ENCODE measurements at regions not wholly inside any gene's neighbourhood (a gene's known extent, or its start where the extent isn't known, plus 50 kb on each side); places are given as distances from the start of the nearest gene placed in this dataset.

- TF ChIP-seq SMAD1 (CRISPR knock-in tag; IDR thresholded peaks at IDR 0.05; ENCODE audit: borderline replicate concordance, low read depth) = no peak
- no peak for TF ChIP-seq POLR2A (IDR thresholded peaks at IDR 0.05; ENCODE audit: insufficient read depth in 1 of 2, low read depth in 2 of 2, low read length in 2 of 2)
- TF ChIP-seq SRY (CRISPR knock-in tag; IDR thresholded peaks at IDR 0.05) = no peak
- no peak for TF ChIP-seq HNRNPL (IDR thresholded peaks at IDR 0.05; ENCODE audit: low read depth, low read length)
- no peak for TF ChIP-seq TBP (CRISPR knock-in tag; IDR thresholded peaks at IDR 0.05)
- TF ChIP-seq HIC2 (CRISPR knock-in tag; IDR thresholded peaks at IDR 0.05; ENCODE audit: low read depth) = no peak
- no peak for TF ChIP-seq BRCA1 (CRISPR knock-in tag; IDR thresholded peaks at IDR 0.05)
- no peak for TF ChIP-seq ZNF383 (CRISPR knock-in tag; IDR thresholded peaks at IDR 0.05; ENCODE audit: borderline replicate concordance)
- TF ChIP-seq CAMTA2 (CRISPR knock-in tag; IDR thresholded peaks at IDR 0.05; ENCODE audit: borderline replicate concordance) = no peak
- no peak for TF ChIP-seq MTF1 (CRISPR knock-in tag; IDR thresholded peaks at IDR 0.05)
Observed at GRCh38 chr2:177028296-177028695, 184.3 kb upstream of the HNRNPA3 start.

All from HepG2 (cell line).